Fibroblast of villous mesenchyme (primary cell): ENCODE measurements at regions not wholly inside any gene's neighbourhood (a gene's known extent, or its start where the extent isn't known, plus 50 kb on each side); places are given as distances from the start of the nearest gene placed in this dataset.
"Not testable (repeated sequence)": the region's sequence is repeated elsewhere in the genome, so short reads cannot be mapped to it uniquely, and the experiment has no call there.

ENCODE experiments used
- DNase-seq: peaks from one replicate; pipeline ENCODE4 v3.0.0-alpha.2; 2010; ENCODE audit warnings: low read depth
- H3K4me3 ChIP-seq: 2 replicates; pipeline ENCODE4 v1.5.1; 2011; ENCODE audit warnings: low read depth, mild to moderate bottlenecking, low read length
- CTCF ChIP-seq: IDR thresholded peaks from 2 replicates; pipeline ENCODE4 v1.5.1; 2012; ENCODE audit warnings: low read depth, mild to moderate bottlenecking, low read length; ENCODE audit not compliant: insufficient read depth

- no peak overlapping the region for H3K4me3 ChIP-seq
- no peak for DNase-seq
- TF ChIP-seq CTCF: no peak
These were observed 437.7 kb upstream of the MEF2C start for GRCh38 chr5:89320421-89321277.

GRCh38 chr5:89317838-89318237, 434.9 kb upstream of the MEF2C start:
- H3K4me3 ChIP-seq, DNase-seq: not testable (repeated sequence)

GRCh38 chr5:89315286-89316100, 432.5 kb upstream of the MEF2C start:
- H3K4me3 ChIP-seq: no peak overlapping the region
- peak; percentile 47 for DNase-seq
- no peak for TF ChIP-seq CTCF

- H3K4me3 ChIP-seq: no peak overlapping the region
- TF ChIP-seq CTCF: no peak
- DNase-seq: peak; percentile 57
These were observed 431.0 kb upstream of the MEF2C start for GRCh38 chr5:89313804-89314588.

- H3K4me3 ChIP-seq: no peak overlapping the region
- no peak for TF ChIP-seq CTCF
- no peak for DNase-seq
These were observed 430.1 kb upstream of the MEF2C start for GRCh38 chr5:89313044-89313443.

GRCh38 chr5:89309268-89309667, 426.3 kb upstream of the MEF2C start:
- no peak for TF ChIP-seq CTCF
- DNase-seq: no peak

GRCh38 chr5:89308606-89309040, 425.6 kb upstream of the MEF2C start:
- no peak overlapping the region for H3K4me3 ChIP-seq
- TF ChIP-seq CTCF: no peak
- no peak for DNase-seq

More at GRCh38 chr5:89309268-89309667, 426.3 kb upstream of the MEF2C start:
- no peak overlapping the region for H3K4me3 ChIP-seq
